ENCODE measurements at regions not wholly inside any gene's neighbourhood (a gene's known extent, or its start where the extent isn't known, plus 50 kb on each side); places are given as distances from the start of the nearest gene placed in this dataset.

- no peak overlapping the region for H3K27ac ChIP-seq (ENCODE audit: low read depth, low read length)
- no peaks in the 10 kb centered on the region for H3K36me3 ChIP-seq (ENCODE audit: insufficient read depth, low read length)
- no peaks in the 10 kb centered on the region for H3K79me2 ChIP-seq (ENCODE audit: control insufficient read depth, insufficient read depth, low read length, unreplicated experiment)
- no peaks in the 10 kb centered on the region for H3K27me3 ChIP-seq (ENCODE audit: insufficient read depth, low read length)
- no peaks in the 10 kb centered on the region for H3K4me1 ChIP-seq (ENCODE audit: control insufficient read depth, insufficient read depth, low read length, unreplicated experiment)
- H3K4me3 ChIP-seq (ENCODE audit: low read depth, low read length): no peak overlapping the region
- no peak overlapping the region for H2AFZ ChIP-seq (ENCODE audit: low read length, unreplicated experiment)
These were observed 122.0 kb upstream of the COPS8 start for GRCh38 chr2:236963631-236964182.

- Histone ChIP-seq H3K27ac (ENCODE audit: low read depth, low read length) (no peak overlapping the region), H3K79me2 (ENCODE audit: control insufficient read depth, insufficient read depth, low read length, unreplicated experiment) (no peaks in the 10 kb centered on the region), H3K4me3 (ENCODE audit: low read depth, low read length) (no peak overlapping the region), H3K36me3 (ENCODE audit: insufficient read depth, low read length) (no peaks in the 10 kb centered on the region), H3K4me1 (ENCODE audit: control insufficient read depth, insufficient read depth, low read length, unreplicated experiment) (no peaks in the 10 kb centered on the region), H3K27me3 (ENCODE audit: insufficient read depth, low read length) (no peaks in the 10 kb centered on the region), H2AFZ (ENCODE audit: low read length, unreplicated experiment) (no peak overlapping the region)
These were observed 121.4 kb upstream of the COPS8 start for GRCh38 chr2:236964291-236964690.

GRCh38 chr2:236965021-236965840 is 120.5 kb upstream of the COPS8 start:
- Histone ChIP-seq H3K36me3 (ENCODE audit: insufficient read depth, low read length) (no peaks in the 10 kb centered on the region), H3K27me3 (ENCODE audit: insufficient read depth, low read length) (no peaks in the 10 kb centered on the region), H3K79me2 (ENCODE audit: control insufficient read depth, insufficient read depth, low read length, unreplicated experiment) (no peaks in the 10 kb centered on the region), H3K4me1 (ENCODE audit: control insufficient read depth, insufficient read depth, low read length, unreplicated experiment) (no peaks in the 10 kb centered on the region), H2AFZ (ENCODE audit: low read length, unreplicated experiment) (no peak overlapping the region), H3K27ac (ENCODE audit: low read depth, low read length) (no peak overlapping the region), H3K4me3 (ENCODE audit: low read depth, low read length) (no peak overlapping the region)

- Histone ChIP-seq H3K36me3 (ENCODE audit: insufficient read depth, low read length) (no peaks in the 10 kb centered on the region), H2AFZ (ENCODE audit: low read length, unreplicated experiment) (no peak overlapping the region), H3K4me1 (ENCODE audit: control insufficient read depth, insufficient read depth, low read length, unreplicated experiment) (no peaks in the 10 kb centered on the region), H3K27me3 (ENCODE audit: insufficient read depth, low read length) (no peaks in the 10 kb centered on the region), H3K27ac (ENCODE audit: low read depth, low read length) (no peak overlapping the region), H3K79me2 (ENCODE audit: control insufficient read depth, insufficient read depth, low read length, unreplicated experiment) (no peaks in the 10 kb centered on the region), H3K4me3 (ENCODE audit: low read depth, low read length) (no peak overlapping the region)
These were observed 119.9 kb upstream of the COPS8 start for GRCh38 chr2:236965841-236966096.

GRCh38 chr2:236967499-236967783 is 118.2 kb upstream of the COPS8 start:
- H3K27ac ChIP-seq (ENCODE audit: low read depth, low read length): no peak overlapping the region
- no peak overlapping the region for H3K4me3 ChIP-seq (ENCODE audit: low read depth, low read length)
- H3K36me3 ChIP-seq (ENCODE audit: insufficient read depth, low read length): no peaks in the 10 kb centered on the region
- peaks cover 4% of the 10 kb centered on the region for H3K4me1 ChIP-seq (ENCODE audit: control insufficient read depth, insufficient read depth, low read length, unreplicated experiment)
- no peaks in the 10 kb centered on the region for H3K27me3 ChIP-seq (ENCODE audit: insufficient read depth, low read length)
- H3K79me2 ChIP-seq (ENCODE audit: control insufficient read depth, insufficient read depth, low read length, unreplicated experiment): no peaks in the 10 kb centered on the region
- no peak overlapping the region for H2AFZ ChIP-seq (ENCODE audit: low read length, unreplicated experiment)

GRCh38 chr2:236968101-236968879 is 117.4 kb upstream of the COPS8 start:
- H3K79me2 ChIP-seq (ENCODE audit: control insufficient read depth, insufficient read depth, low read length, unreplicated experiment): no peaks in the 10 kb centered on the region
- H3K27ac ChIP-seq (ENCODE audit: low read depth, low read length): no peak overlapping the region
- no peaks in the 10 kb centered on the region for H3K36me3 ChIP-seq (ENCODE audit: insufficient read depth, low read length)
- no peak overlapping the region for H2AFZ ChIP-seq (ENCODE audit: low read length, unreplicated experiment)
- H3K4me3 ChIP-seq (ENCODE audit: low read depth, low read length): no peak overlapping the region
- no peaks in the 10 kb centered on the region for H3K27me3 ChIP-seq (ENCODE audit: insufficient read depth, low read length)
- H3K4me1 ChIP-seq (ENCODE audit: control insufficient read depth, insufficient read depth, low read length, unreplicated experiment): peaks cover 11% of the 10 kb centered on the region

- H2AFZ ChIP-seq (ENCODE audit: low read length, unreplicated experiment): no peak overlapping the region
- H3K4me3 ChIP-seq (ENCODE audit: low read depth, low read length): no peak overlapping the region
- H3K36me3 ChIP-seq (ENCODE audit: insufficient read depth, low read length): no peaks in the 10 kb centered on the region
- H3K4me1 ChIP-seq (ENCODE audit: control insufficient read depth, insufficient read depth, low read length, unreplicated experiment): peaks cover 15% of the 10 kb centered on the region
- no peak overlapping the region for H3K27ac ChIP-seq (ENCODE audit: low read depth, low read length)
- no peaks in the 10 kb centered on the region for H3K27me3 ChIP-seq (ENCODE audit: insufficient read depth, low read length)
- H3K79me2 ChIP-seq (ENCODE audit: control insufficient read depth, insufficient read depth, low read length, unreplicated experiment): no peaks in the 10 kb centered on the region
These were observed 116.7 kb upstream of the COPS8 start for GRCh38 chr2:236968880-236969534.

- Histone ChIP-seq H3K27me3 (ENCODE audit: insufficient read depth, low read length) (no peaks in the 10 kb centered on the region), H3K79me2 (ENCODE audit: control insufficient read depth, insufficient read depth, low read length, unreplicated experiment) (no peaks in the 10 kb centered on the region), H2AFZ (ENCODE audit: low read length, unreplicated experiment) (no peak overlapping the region), H3K27ac (ENCODE audit: low read depth, low read length) (no peak overlapping the region), H3K36me3 (ENCODE audit: insufficient read depth, low read length) (no peaks in the 10 kb centered on the region), H3K4me3 (ENCODE audit: low read depth, low read length) (no peak overlapping the region), H3K4me1 (ENCODE audit: control insufficient read depth, insufficient read depth, low read length, unreplicated experiment) (peaks cover 15% of the 10 kb centered on the region)
These were observed 115.7 kb upstream of the COPS8 start for GRCh38 chr2:236969767-236970655.

- Histone ChIP-seq H3K36me3 (ENCODE audit: insufficient read depth, low read length) (no peaks in the 10 kb centered on the region), H3K79me2 (ENCODE audit: control insufficient read depth, insufficient read depth, low read length, unreplicated experiment) (no peaks in the 10 kb centered on the region), H2AFZ (ENCODE audit: low read length, unreplicated experiment) (no peak overlapping the region), H3K4me1 (ENCODE audit: control insufficient read depth, insufficient read depth, low read length, unreplicated experiment) (peaks cover 15% of the 10 kb centered on the region), H3K27ac (ENCODE audit: low read depth, low read length) (no peak overlapping the region), H3K4me3 (ENCODE audit: low read depth, low read length) (no peak overlapping the region), H3K27me3 (ENCODE audit: insufficient read depth, low read length) (no peaks in the 10 kb centered on the region; the same call in 1 of the 2 replicates)
These were observed 115.1 kb upstream of the COPS8 start for GRCh38 chr2:236970656-236971010.

- H3K27me3 ChIP-seq (ENCODE audit: insufficient read depth, low read length): no peaks in the 10 kb centered on the region; the same call in 1 of the 2 replicates
- H2AFZ ChIP-seq (ENCODE audit: low read length, unreplicated experiment): no peak overlapping the region
- H3K4me1 ChIP-seq (ENCODE audit: control insufficient read depth, insufficient read depth, low read length, unreplicated experiment): peaks cover 15% of the 10 kb centered on the region
- H3K79me2 ChIP-seq (ENCODE audit: control insufficient read depth, insufficient read depth, low read length, unreplicated experiment): no peaks in the 10 kb centered on the region
- no peak overlapping the region for H3K4me3 ChIP-seq (ENCODE audit: low read depth, low read length)
- no peaks in the 10 kb centered on the region for H3K36me3 ChIP-seq (ENCODE audit: insufficient read depth, low read length)
- H3K27ac ChIP-seq (ENCODE audit: low read depth, low read length): no peak overlapping the region
These were observed 114.4 kb upstream of the COPS8 start for GRCh38 chr2:236971131-236971821.
